GM06990 (cell line): ENCODE measurements at regions not wholly inside any gene's neighbourhood (a gene's known extent, or its start where the extent isn't known, plus 50 kb on each side); places are given as distances from the start of the nearest gene placed in this dataset.

ENCODE experiments used
- DNase-seq: peaks from one replicate; pipeline ENCODE4 v3.0.0-alpha.2; 2011; ENCODE audit not compliant: insufficient read length; ENCODE audit errors: extremely low read depth
- H3K27me3 ChIP-seq: replicated peaks from 2 replicates; pipeline ENCODE4 v1.6.0; 2011; ENCODE audit warnings: low read length; ENCODE audit not compliant: control insufficient read depth, insufficient read depth
- H3K36me3 ChIP-seq: 2 replicates; pipeline ENCODE4 v1.5.1; 2011; ENCODE audit warnings: low read length; ENCODE audit not compliant: control insufficient read depth, insufficient read depth
- H3K4me3 ChIP-seq: replicated peaks from 2 replicates; pipeline ENCODE4 v1.5.1; 2011; ENCODE audit warnings: low read depth, mild to moderate bottlenecking, control low read depth, low read length
- CTCF ChIP-seq: IDR thresholded peaks from 2 replicates; pipeline ENCODE4 v1.5.1; 2011; ENCODE audit warnings: low read length, control low read depth, mild to moderate bottlenecking, inconsistent platforms; ENCODE audit not compliant: insufficient read depth, poor library complexity, severe bottlenecking

DNA sequence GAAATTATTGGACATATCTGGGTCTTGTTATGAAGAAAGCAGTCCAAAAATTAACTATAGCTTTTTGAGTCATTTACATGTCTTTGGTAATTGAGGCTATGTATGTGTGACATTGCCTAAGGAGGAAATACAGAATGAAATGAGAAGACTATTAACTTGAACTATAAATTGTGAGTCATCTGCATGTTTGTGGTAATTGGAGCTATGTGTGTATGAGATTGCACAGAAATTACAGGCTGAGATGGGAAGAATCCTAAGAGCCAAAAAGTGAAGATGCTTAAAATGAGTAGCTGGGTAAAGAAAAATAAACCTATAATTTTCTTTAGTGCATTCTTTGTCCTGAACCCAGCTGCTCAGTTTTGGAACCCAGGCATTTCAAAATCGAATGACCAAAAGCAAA is 747.6 kb upstream of the EDIL3 start:
- DNase-seq = no peak
- Histone ChIP-seq H3K27me3 (no peaks in the 10 kb centered on the region), H3K36me3 (no peaks in the 10 kb centered on the region), H3K4me3 (no peak overlapping the region)
- no peak for TF ChIP-seq CTCF

DNA sequence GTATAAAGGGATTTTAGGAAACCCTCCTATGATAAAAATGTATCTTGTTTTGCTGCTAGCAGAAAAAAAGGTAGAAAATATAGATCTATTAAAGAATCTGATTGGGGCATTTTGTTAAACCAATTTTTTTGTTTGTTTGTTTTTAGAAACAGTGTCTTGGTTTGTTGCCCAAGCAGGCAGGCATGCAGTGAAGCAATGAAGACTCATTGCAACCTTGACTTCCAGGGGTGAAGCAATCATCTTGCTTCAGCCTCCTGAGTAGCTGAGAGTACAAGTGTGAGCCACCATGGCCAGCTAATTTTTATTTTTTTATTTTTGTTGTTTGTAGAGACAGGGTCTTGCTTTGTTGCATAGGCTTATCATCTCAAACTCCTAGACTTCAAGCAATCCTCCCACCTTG is 755.8 kb upstream of the EDIL3 start:
- H3K4me3 ChIP-seq = no peak overlapping the region
- no peak for DNase-seq
- H3K27me3 ChIP-seq = no peaks in the 10 kb centered on the region
- no peak for TF ChIP-seq CTCF
- H3K36me3 ChIP-seq = no peaks in the 10 kb centered on the region

GRCh38 chr5:85143138-85143537 is 758.5 kb upstream of the EDIL3 start:
- DNase-seq = no peak
- H3K36me3 ChIP-seq = no peaks in the 10 kb centered on the region
- no peak for TF ChIP-seq CTCF
- no peaks in the 10 kb centered on the region for H3K27me3 ChIP-seq
- no peak overlapping the region for H3K4me3 ChIP-seq

DNA sequence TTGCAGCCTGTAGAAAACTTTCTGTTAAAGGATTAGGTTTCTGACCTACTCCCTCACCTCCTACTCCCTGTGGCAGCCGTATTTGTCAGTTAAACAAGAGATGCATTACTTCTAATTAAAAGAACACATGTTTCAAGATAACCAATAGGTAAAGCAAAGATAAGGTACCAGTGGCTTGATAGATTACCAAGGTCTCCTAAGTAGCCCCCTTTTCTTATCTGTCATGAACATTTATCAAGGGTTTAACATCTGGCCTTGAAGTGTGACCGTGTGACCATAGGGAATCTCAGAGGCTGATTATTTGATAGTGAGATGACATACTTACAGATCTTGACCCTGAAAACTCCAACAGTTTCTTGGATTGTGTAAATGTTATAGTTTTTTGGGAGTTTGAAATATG is 764.0 kb upstream of the EDIL3 start:
- no peak for TF ChIP-seq CTCF
- no peak for DNase-seq

GRCh38 chr5:85159395-85159794 is 774.7 kb upstream of the EDIL3 start:
- TF ChIP-seq CTCF = no peak
- DNase-seq = no peak
- Histone ChIP-seq H3K36me3 (no peaks in the 10 kb centered on the region), H3K4me3 (no peak overlapping the region), H3K27me3 (no peaks in the 10 kb centered on the region)

More for the DNA sequence above, 764.0 kb upstream of the EDIL3 start:
- no peaks in the 10 kb centered on the region for H3K27me3 ChIP-seq
- no peak overlapping the region for H3K4me3 ChIP-seq
- no peaks in the 10 kb centered on the region for H3K36me3 ChIP-seq

DNA sequence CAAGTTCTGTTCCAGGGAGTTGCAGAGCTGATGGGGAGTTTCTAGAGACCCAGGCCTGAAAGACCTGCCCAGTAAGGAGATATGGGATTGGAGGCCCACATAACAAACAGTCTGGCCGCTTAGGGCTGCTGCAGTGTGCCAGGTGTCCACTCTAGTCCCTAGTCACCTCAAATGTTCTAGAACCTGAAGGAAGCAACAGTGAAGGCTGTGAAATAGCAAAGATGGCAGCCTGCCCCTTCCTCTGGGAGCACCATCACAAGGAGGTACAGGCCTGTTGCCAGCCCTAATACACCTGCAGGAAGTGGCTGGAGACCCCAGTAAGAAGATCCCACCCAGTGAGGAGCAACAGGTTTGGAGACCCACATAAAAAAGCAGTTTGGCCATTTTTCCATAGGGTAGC is 783.8 kb upstream of the EDIL3 start:
- Histone ChIP-seq H3K27me3 (no peaks in the 10 kb centered on the region), H3K36me3 (no peaks in the 10 kb centered on the region), H3K4me3 (no peak overlapping the region)
- TF ChIP-seq CTCF = no peak
- no peak for DNase-seq
